Progenitor cell of endocrine pancreas (in vitro differentiated cells): ENCODE measurements at regions not wholly inside any gene's neighbourhood (a gene's known extent, or its start where the extent isn't known, plus 50 kb on each side); places are given as distances from the start of the nearest gene placed in this dataset.

Experiments
- DNase-seq: peaks from one replicate; pipeline ENCODE4 v3.0.0; 2021; ENCODE audit warnings: low spot score; ENCODE audit not compliant: unreplicated experiment
- H3K27ac Mint-ChIP-seq: 2 replicates; pipeline ENCODE4 v1.8.0; 2021; ENCODE audit warnings: mild to moderate bottlenecking, moderate library complexity, mixed read lengths
- H3K27me3 Mint-ChIP-seq: 2 replicates; pipeline ENCODE4 v1.8.0; 2021; ENCODE audit warnings: mixed read lengths
- H3K36me3 Mint-ChIP-seq: 2 replicates; pipeline ENCODE4 v1.8.0; 2022; ENCODE audit warnings: mixed read lengths; ENCODE audit not compliant: insufficient read depth
- H3K4me1 Mint-ChIP-seq: 2 replicates; pipeline ENCODE4 v1.8.0; 2021; ENCODE audit warnings: low read depth, mixed read lengths
- H3K4me3 Mint-ChIP-seq: 2 replicates; pipeline ENCODE4 v1.8.0; 2021; ENCODE audit warnings: low read depth, mild to moderate bottlenecking, moderate library complexity, mixed read lengths
- H3K9me3 Mint-ChIP-seq: 2 replicates; pipeline ENCODE4 v1.8.0; 2021; ENCODE audit warnings: low read depth, mixed read lengths
- CTCF ChIP-seq: fragments of 200-600 bp; sonication (generic); IDR thresholded peaks from one replicate; pipeline ENCODE4 v1.5.0; 2021; ENCODE audit warnings: antibody characterized with exemption, mild to moderate bottlenecking; ENCODE audit not compliant: unreplicated experiment

GRCh38 chr2:179355881-179356280 lies 91.2 kb upstream of the SESTD1 start:
- Mint-ChIP-seq H3K9me3 (no peaks in the 10 kb centered on the region), H3K4me3 (no peak overlapping the region), H3K27ac (no peak overlapping the region), H3K36me3 (no peaks in the 10 kb centered on the region), H3K4me1 (no peaks in the 10 kb centered on the region), H3K27me3 (no peaks in the 10 kb centered on the region)
- TF ChIP-seq CTCF = no peak
- DNase-seq = no peak

- Mint-ChIP-seq H3K9me3 (no peaks in the 10 kb centered on the region), H3K27ac (no peak overlapping the region), H3K36me3 (no peaks in the 10 kb centered on the region), H3K4me3 (no peak overlapping the region), H3K4me1 (no peaks in the 10 kb centered on the region), H3K27me3 (no peaks in the 10 kb centered on the region)
- TF ChIP-seq CTCF = no peak
- no peak for DNase-seq
These were observed 90.3 kb upstream of the SESTD1 start for GRCh38 chr2:179354739-179355537.

- no peak overlapping the region for H3K4me3 Mint-ChIP-seq
- no peaks in the 10 kb centered on the region for H3K27me3 Mint-ChIP-seq
- no peaks in the 10 kb centered on the region for H3K4me1 Mint-ChIP-seq
- no peak overlapping the region for H3K27ac Mint-ChIP-seq
- H3K36me3 Mint-ChIP-seq = no peaks in the 10 kb centered on the region
- H3K9me3 Mint-ChIP-seq = no peaks in the 10 kb centered on the region
- TF ChIP-seq CTCF = no peak
- no peak for DNase-seq
These were observed 89.7 kb upstream of the SESTD1 start for GRCh38 chr2:179354296-179354695.

GRCh38 chr2:179352181-179352580 lies 87.5 kb upstream of the SESTD1 start:
- no peak overlapping the region for H3K4me3 Mint-ChIP-seq
- H3K4me1 Mint-ChIP-seq = no peaks in the 10 kb centered on the region
- no peaks in the 10 kb centered on the region for H3K36me3 Mint-ChIP-seq
- no peak overlapping the region for H3K27ac Mint-ChIP-seq
- no peaks in the 10 kb centered on the region for H3K9me3 Mint-ChIP-seq
- H3K27me3 Mint-ChIP-seq = no peaks in the 10 kb centered on the region
- TF ChIP-seq CTCF = no peak
- DNase-seq = no peak

GRCh38 chr2:179351057-179351456 lies 86.4 kb upstream of the SESTD1 start:
- no peaks in the 10 kb centered on the region for H3K27me3 Mint-ChIP-seq
- no peak overlapping the region for H3K27ac Mint-ChIP-seq
- no peaks in the 10 kb centered on the region for H3K4me1 Mint-ChIP-seq
- no peak for DNase-seq
- no peak overlapping the region for H3K4me3 Mint-ChIP-seq
- no peaks in the 10 kb centered on the region for H3K36me3 Mint-ChIP-seq
- H3K9me3 Mint-ChIP-seq = no peaks in the 10 kb centered on the region
- TF ChIP-seq CTCF = no peak
